SK-N-SH (cell line): ENCODE measurements at regions not wholly inside any gene's neighbourhood (a gene's known extent, or its start where the extent isn't known, plus 50 kb on each side); places are given as distances from the start of the nearest gene placed in this dataset.

Experiments used
- CTCF ChIA-PET: fragments of 300-600, 350-600 bp; formaldehyde crosslinking; extraction: SDS; loops from one replicate; lab custom pipeline; 2021; lab: Yijun Ruan, JAX
- POLR2A ChIA-PET: fragments of 350-600 bp; sonication (Branson Sonifier 250); formaldehyde crosslinking; extraction: SDS; loops from one replicate; lab custom pipeline; 2020; ENCODE audit warnings: antibody characterized with exemption, inconsistent platforms; lab: Yijun Ruan, JAX
- DNase-seq: peaks from one replicate; pipeline ENCODE4 v3.0.0; 2012
- H2AFZ ChIP-seq: fragments of 200-600 bp; sonication (generic); 2 replicates; pipeline ENCODE4 v1.8.1; 2016; ENCODE audit warnings: antibody characterized with exemption, mild to moderate bottlenecking, low read depth
- H3F3A ChIP-seq: fragments of 200-600 bp; sonication (generic); replicated peaks from 2 replicates; pipeline ENCODE3; 2016; ENCODE audit warnings: antibody characterized with exemption, mild to moderate bottlenecking; ENCODE audit not compliant: insufficient read depth
- H3K27ac ChIP-seq, 2 experiments: fragments of 200-500 bp in 1 of 2; fragments of 200-600 bp in 1 of 2; sonication (Bioruptor generic) in 1 of 2; sonication (generic), shearing (Covaris generic) in 1 of 2; 2 replicates each; pipeline versions ENCODE4 v1.5.1 to v1.6.1; 2014 to 2016; ENCODE audit warnings: low read depth in 2 of 2, inconsistent platforms in 1 of 2, low read length in 1 of 2, mild to moderate bottlenecking in 1 of 2, mixed read lengths in 1 of 2
- H3K27me3 ChIP-seq: fragments of 200-600 bp; sonication (generic), shearing (Covaris generic); 2 replicates; pipeline ENCODE4 v1.6.1; 2016; ENCODE audit warnings: mixed run types; ENCODE audit not compliant: insufficient read depth
- H3K36me3 ChIP-seq, 2 experiments: fragments of 200-500 bp in 1 of 2; fragments of 200-600 bp in 1 of 2; sonication (Bioruptor generic) in 1 of 2; sonication (generic) in 1 of 2; replicated peaks in 1 of 2; 2 replicates each; pipeline versions ENCODE3 to v1.5.1; 2014 to 2016; ENCODE audit warnings: low read length in 1 of 2, mild to moderate bottlenecking in 1 of 2; ENCODE audit not compliant: insufficient read depth in 2 of 2, control insufficient read depth in 1 of 2
- H3K4me1 ChIP-seq, 2 experiments: fragments of 200-500 bp in 1 of 2; fragments of 200-600 bp in 1 of 2; sonication (Bioruptor generic) in 1 of 2; sonication (generic), shearing (Covaris generic) in 1 of 2; 2 replicates each; pipeline versions ENCODE4 v1.5.1 to v1.6.1; 2014 to 2016; ENCODE audit warnings: low read depth in 1 of 2, low read length in 1 of 2, mixed run types in 1 of 2; ENCODE audit not compliant: insufficient read depth in 2 of 2, control insufficient read depth in 1 of 2
- H3K4me2 ChIP-seq: fragments of 200-600 bp; sonication (generic), shearing (Covaris generic); 2 replicates; pipeline ENCODE4 v1.6.1; 2017; ENCODE audit warnings: mixed run types
- H3K4me3 ChIP-seq, 2 experiments: fragments of 200-500 bp in 1 of 2; fragments of 200-600 bp in 1 of 2; sonication (Bioruptor generic) in 1 of 2; sonication (generic), shearing (Covaris generic) in 1 of 2; 2 replicates each; pipeline versions ENCODE4 v1.5.1 to v1.8.1; 2014 to 2016; ENCODE audit warnings: low read depth in 2 of 2, inconsistent platforms in 1 of 2, low read length in 1 of 2, mild to moderate bottlenecking in 1 of 2, mixed read lengths in 1 of 2, moderate library complexity in 1 of 2
- H3K79me2 ChIP-seq: fragments of 200-600 bp; sonication (generic); 2 replicates; pipeline ENCODE4 v1.8.1; 2017; ENCODE audit warnings: mild to moderate bottlenecking; ENCODE audit not compliant: insufficient read depth
- H3K9ac ChIP-seq: fragments of 200-600 bp; sonication (generic); 2 replicates; pipeline ENCODE4 v1.6.1; 2017; ENCODE audit warnings: mixed run types
- H3K9me2 ChIP-seq: fragments of 200-600 bp; sonication (generic); 2 replicates; pipeline ENCODE4 v1.6.1; 2017; ENCODE audit warnings: mixed run types
- H3K9me3 ChIP-seq: fragments of 200-600 bp; sonication (generic); 2 replicates; pipeline ENCODE4 v1.6.1; 2017; ENCODE audit warnings: mixed run types, mild to moderate bottlenecking, moderate library complexity
- H4K20me1 ChIP-seq: fragments of 200-600 bp; sonication (generic); 2 replicates; pipeline ENCODE4 v1.6.1; 2017; ENCODE audit warnings: mild to moderate bottlenecking, mixed run types; ENCODE audit not compliant: insufficient read depth
- CHD2 ChIP-seq: fragments of 150-350 bp; IDR thresholded peaks from 2 replicates; pipeline ENCODE4 v1.6.1; 2018; ENCODE audit warnings: low read length; ENCODE audit not compliant: partially characterized antibody
- GABPA ChIP-seq: IDR thresholded peaks from 2 replicates; pipeline ENCODE4 v1.4.0; 2012; ENCODE audit warnings: low read depth, mild to moderate bottlenecking
- JUND ChIP-seq: IDR thresholded peaks from 2 replicates; pipeline ENCODE4 v1.4.0; 2012
- MAX ChIP-seq: IDR thresholded peaks from 2 replicates; pipeline ENCODE4 v1.4.0; 2012; ENCODE audit warnings: low read depth
- MEF2A ChIP-seq: IDR thresholded peaks from 2 replicates; pipeline ENCODE4 v1.4.0; 2012; ENCODE audit warnings: low read depth, borderline replicate concordance
- MXI1 ChIP-seq: IDR thresholded peaks from 2 replicates; pipeline ENCODE4 v1.6.1; 2012; ENCODE audit warnings: mild to moderate bottlenecking, low read depth, low read length, improper control_type of control experiment
- PBX3 ChIP-seq: IDR thresholded peaks from 2 replicates; pipeline ENCODE4; 2012
- POLR2AphosphoS5 ChIP-seq: IDR thresholded peaks from 2 replicates; pipeline ENCODE4 v1.6.1; 2012; ENCODE audit warnings: low read depth, low read length
- RXRA ChIP-seq: IDR thresholded peaks from 2 replicates; pipeline ENCODE4 v1.4.0; 2012; ENCODE audit warnings: low read depth, mild to moderate bottlenecking, borderline replicate concordance
- SIN3A ChIP-seq: IDR thresholded peaks from 2 replicates; pipeline ENCODE4 v1.6.1; 2012; ENCODE audit warnings: low read depth, mild to moderate bottlenecking, low read length, moderate library complexity, borderline replicate concordance
- SMC3 ChIP-seq: IDR thresholded peaks from 2 replicates; pipeline ENCODE4 v1.6.1; 2012; ENCODE audit warnings: low read depth, low read length, improper control_type of control experiment
- TAF1 ChIP-seq: IDR thresholded peaks from 2 replicates; pipeline ENCODE4 v1.6.1; 2012; ENCODE audit warnings: low read depth, mild to moderate bottlenecking, low read length, moderate library complexity, borderline replicate concordance
- TCF12 ChIP-seq: IDR thresholded peaks from 2 replicates; pipeline ENCODE4 v1.4.0; 2012
- WGBS: methylation state at CpG from one replicate; pipeline ENCODE4 v1.1.6; 2017; ENCODE audit warnings: low lambda C conversion rate; 5-methylcytosine and 5-hydroxymethylcytosine counted together
- TF ChIP-seq, protein P1 (sequence below): fragments of 150-350 bp; IDR thresholded peaks from 2 replicates; pipeline ENCODE4 v1.6.1; 2016; ENCODE audit warnings: mild to moderate bottlenecking, low read depth, low read length
- TF ChIP-seq, protein P2 (sequence below): IDR thresholded peaks from 2 replicates; pipeline ENCODE4 v1.4.0; 2012; ENCODE audit warnings: low read depth, borderline replicate concordance
- TF ChIP-seq, protein P3 (sequence below): IDR thresholded peaks from 2 replicates; pipeline ENCODE4 v1.4.0; 2012; ENCODE audit warnings: low read depth, borderline replicate concordance
- TF ChIP-seq, protein P4 (sequence below): IDR thresholded peaks from 2 replicates; pipeline ENCODE4 v1.6.1; 2012; ENCODE audit warnings: mild to moderate bottlenecking, low read depth, low read length, moderate library complexity

DNA sequence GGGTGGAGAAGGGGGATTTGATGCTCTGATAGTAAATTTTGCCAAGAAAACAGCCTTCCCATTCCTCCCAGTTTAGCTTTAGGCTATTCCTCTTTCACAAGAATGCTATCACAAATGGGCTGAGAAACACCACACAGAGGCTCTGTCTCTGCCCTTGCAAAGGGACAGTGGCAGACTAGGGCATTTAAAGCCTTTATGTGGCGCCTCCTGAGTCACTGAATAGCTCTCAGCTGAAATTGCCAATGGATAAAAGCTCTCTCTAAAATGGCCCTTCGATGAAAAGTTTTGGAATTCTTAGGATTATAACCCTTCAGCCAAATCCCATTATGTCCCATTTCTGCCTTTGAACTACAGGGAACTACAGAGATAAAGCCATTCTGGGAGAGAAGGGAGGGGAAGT is 1000.4 kb downstream of the ADGRL2 start (continued):
- TF ChIP-seq TAF1: no peak
- TF ChIP-seq PBX3: no peak
- no peak for TF ChIP-seq JUND

- no peaks in the 10 kb centered on the region for H4K20me1 ChIP-seq
- ChIA-PET POLR2A (no interaction called here), CTCF (no interaction called here)
- H3K9me2 ChIP-seq: no peaks in the 10 kb centered on the region
- no peak overlapping the region for H2AFZ ChIP-seq
- WGBS: 16% methylated on average over 2 of the region's 2 CpGs
- no peaks in the 10 kb centered on the region for H3F3A ChIP-seq
- no peak for DNase-seq
- no peak overlapping the region for H3K4me2 ChIP-seq
- no peaks in the 10 kb centered on the region for H3K27me3 ChIP-seq
- H3K79me2 ChIP-seq: no peaks in the 10 kb centered on the region
- no peaks in the 10 kb centered on the region for H3K36me3 ChIP-seq
- no peak for TF ChIP-seq CHD2
- TF ChIP-seq MXI1: no peak
- no peak for TF ChIP-seq PBX3
- TF ChIP-seq SMC3: no peak
- no peak for TF ChIP-seq MAX
- TF ChIP-seq TCF12: no peak
- TF ChIP-seq, protein P1, sequence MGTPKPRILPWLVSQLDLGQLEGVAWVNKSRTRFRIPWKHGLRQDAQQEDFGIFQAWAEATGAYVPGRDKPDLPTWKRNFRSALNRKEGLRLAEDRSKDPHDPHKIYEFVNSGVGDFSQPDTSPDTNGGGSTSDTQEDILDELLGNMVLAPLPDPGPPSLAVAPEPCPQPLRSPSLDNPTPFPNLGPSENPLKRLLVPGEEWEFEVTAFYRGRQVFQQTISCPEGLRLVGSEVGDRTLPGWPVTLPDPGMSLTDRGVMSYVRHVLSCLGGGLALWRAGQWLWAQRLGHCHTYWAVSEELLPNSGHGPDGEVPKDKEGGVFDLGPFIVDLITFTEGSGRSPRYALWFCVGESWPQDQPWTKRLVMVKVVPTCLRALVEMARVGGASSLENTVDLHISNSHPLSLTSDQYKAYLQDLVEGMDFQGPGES: no peak
- no peak for TF ChIP-seq SIN3A
- no peak for TF ChIP-seq RXRA
- TF ChIP-seq, protein P2, sequence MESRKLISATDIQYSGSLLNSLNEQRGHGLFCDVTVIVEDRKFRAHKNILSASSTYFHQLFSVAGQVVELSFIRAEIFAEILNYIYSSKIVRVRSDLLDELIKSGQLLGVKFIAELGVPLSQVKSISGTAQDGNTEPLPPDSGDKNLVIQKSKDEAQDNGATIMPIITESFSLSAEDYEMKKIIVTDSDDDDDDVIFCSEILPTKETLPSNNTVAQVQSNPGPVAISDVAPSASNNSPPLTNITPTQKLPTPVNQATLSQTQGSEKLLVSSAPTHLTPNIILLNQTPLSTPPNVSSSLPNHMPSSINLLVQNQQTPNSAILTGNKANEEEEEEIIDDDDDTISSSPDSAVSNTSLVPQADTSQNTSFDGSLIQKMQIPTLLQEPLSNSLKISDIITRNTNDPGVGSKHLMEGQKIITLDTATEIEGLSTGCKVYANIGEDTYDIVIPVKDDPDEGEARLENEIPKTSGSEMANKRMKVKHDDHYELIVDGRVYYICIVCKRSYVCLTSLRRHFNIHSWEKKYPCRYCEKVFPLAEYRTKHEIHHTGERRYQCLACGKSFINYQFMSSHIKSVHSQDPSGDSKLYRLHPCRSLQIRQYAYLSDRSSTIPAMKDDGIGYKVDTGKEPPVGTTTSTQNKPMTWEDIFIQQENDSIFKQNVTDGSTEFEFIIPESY: no peak
- TF ChIP-seq POLR2AphosphoS5: no peak
- no peak for TF ChIP-seq MEF2A
- TF ChIP-seq, protein P3, sequence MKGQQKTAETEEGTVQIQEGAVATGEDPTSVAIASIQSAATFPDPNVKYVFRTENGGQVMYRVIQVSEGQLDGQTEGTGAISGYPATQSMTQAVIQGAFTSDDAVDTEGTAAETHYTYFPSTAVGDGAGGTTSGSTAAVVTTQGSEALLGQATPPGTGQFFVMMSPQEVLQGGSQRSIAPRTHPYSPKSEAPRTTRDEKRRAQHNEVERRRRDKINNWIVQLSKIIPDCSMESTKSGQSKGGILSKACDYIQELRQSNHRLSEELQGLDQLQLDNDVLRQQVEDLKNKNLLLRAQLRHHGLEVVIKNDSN: no peak
- no peak for TF ChIP-seq GABPA
- TF ChIP-seq, protein P4, sequence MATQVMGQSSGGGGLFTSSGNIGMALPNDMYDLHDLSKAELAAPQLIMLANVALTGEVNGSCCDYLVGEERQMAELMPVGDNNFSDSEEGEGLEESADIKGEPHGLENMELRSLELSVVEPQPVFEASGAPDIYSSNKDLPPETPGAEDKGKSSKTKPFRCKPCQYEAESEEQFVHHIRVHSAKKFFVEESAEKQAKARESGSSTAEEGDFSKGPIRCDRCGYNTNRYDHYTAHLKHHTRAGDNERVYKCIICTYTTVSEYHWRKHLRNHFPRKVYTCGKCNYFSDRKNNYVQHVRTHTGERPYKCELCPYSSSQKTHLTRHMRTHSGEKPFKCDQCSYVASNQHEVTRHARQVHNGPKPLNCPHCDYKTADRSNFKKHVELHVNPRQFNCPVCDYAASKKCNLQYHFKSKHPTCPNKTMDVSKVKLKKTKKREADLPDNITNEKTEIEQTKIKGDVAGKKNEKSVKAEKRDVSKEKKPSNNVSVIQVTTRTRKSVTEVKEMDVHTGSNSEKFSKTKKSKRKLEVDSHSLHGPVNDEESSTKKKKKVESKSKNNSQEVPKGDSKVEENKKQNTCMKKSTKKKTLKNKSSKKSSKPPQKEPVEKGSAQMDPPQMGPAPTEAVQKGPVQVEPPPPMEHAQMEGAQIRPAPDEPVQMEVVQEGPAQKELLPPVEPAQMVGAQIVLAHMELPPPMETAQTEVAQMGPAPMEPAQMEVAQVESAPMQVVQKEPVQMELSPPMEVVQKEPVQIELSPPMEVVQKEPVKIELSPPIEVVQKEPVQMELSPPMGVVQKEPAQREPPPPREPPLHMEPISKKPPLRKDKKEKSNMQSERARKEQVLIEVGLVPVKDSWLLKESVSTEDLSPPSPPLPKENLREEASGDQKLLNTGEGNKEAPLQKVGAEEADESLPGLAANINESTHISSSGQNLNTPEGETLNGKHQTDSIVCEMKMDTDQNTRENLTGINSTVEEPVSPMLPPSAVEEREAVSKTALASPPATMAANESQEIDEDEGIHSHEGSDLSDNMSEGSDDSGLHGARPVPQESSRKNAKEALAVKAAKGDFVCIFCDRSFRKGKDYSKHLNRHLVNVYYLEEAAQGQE: no peak
- H3K9me3 ChIP-seq: no peaks in the 10 kb centered on the region
- no peak overlapping the region for H3K27ac ChIP-seq
- no peaks in the 10 kb centered on the region for H3K4me1 ChIP-seq
- H3K9ac ChIP-seq: no peak overlapping the region
- no peak overlapping the region for H3K4me3 ChIP-seq
Observed at GRCh38 chr1:82800721-82801120, 1000.0 kb downstream of the ADGRL2 start.
